Activated gamma-delta T cell treated with anti-CD3 and anti-CD28 coated beads, Interleukin-2, amount 50 U/mL, for 16 hours (primary cell): ENCODE measurements at regions not wholly inside any gene's neighbourhood (a gene's known extent, or its start where the extent isn't known, plus 50 kb on each side); places are given as distances from the start of the nearest gene placed in this dataset.

ENCODE experiments used
- DNase-seq: peaks from one replicate; pipeline ENCODE4 v3.0.0-alpha.2; 2020; ENCODE audit warnings: low read depth

GRCh38 chr19:31160336-31160926 lies 188.8 kb downstream of the TSHZ3 start:
- DNase-seq: no peak

GRCh38 chr19:31154021-31154420 lies 195.2 kb downstream of the TSHZ3 start:
- no peak for DNase-seq

GRCh38 chr19:31152906-31153305 lies 196.3 kb downstream of the TSHZ3 start:
- DNase-seq: no peak

GRCh38 chr19:31149441-31149941 lies 199.7 kb downstream of the TSHZ3 start:
- DNase-seq: no peak

GRCh38 chr19:31148671-31149070 lies 200.6 kb downstream of the TSHZ3 start:
- no peak for DNase-seq

- DNase-seq: no peak
These were observed 202.0 kb downstream of the TSHZ3 start for GRCh38 chr19:31147234-31147633.

GRCh38 chr19:31146546-31147183 lies 202.6 kb downstream of the TSHZ3 start:
- DNase-seq: no peak

GRCh38 chr19:31146015-31146414 lies 203.2 kb downstream of the TSHZ3 start:
- no peak for DNase-seq

- DNase-seq: no peak
These were observed 204.2 kb downstream of the TSHZ3 start for GRCh38 chr19:31145007-31145406.

- no peak for DNase-seq
These were observed 205.0 kb downstream of the TSHZ3 start for GRCh38 chr19:31144075-31144870.

- DNase-seq: no peak
These were observed 207.9 kb downstream of the TSHZ3 start for GRCh38 chr19:31141301-31141700.

GRCh38 chr19:31140717-31141116 lies 208.5 kb downstream of the TSHZ3 start:
- no peak for DNase-seq

- DNase-seq: no peak
These were observed 209.2 kb downstream of the TSHZ3 start for GRCh38 chr19:31139871-31140505.

GRCh38 chr19:31138077-31138476 lies 211.2 kb downstream of the TSHZ3 start:
- DNase-seq: no peak

- DNase-seq: no peak
These were observed 213.4 kb downstream of the TSHZ3 start for GRCh38 chr19:31135841-31136240.

GRCh38 chr19:31132753-31133110 lies 216.5 kb downstream of the TSHZ3 start:
- no peak for DNase-seq

GRCh38 chr19:31128291-31128690 lies 220.9 kb downstream of the TSHZ3 start:
- DNase-seq: no peak

GRCh38 chr19:31127134-31127967 lies 221.9 kb downstream of the TSHZ3 start:
- no peak for DNase-seq

GRCh38 chr19:31126236-31126635 lies 223.0 kb downstream of the TSHZ3 start:
- no peak for DNase-seq

GRCh38 chr19:31125071-31125470 lies 224.2 kb downstream of the TSHZ3 start:
- DNase-seq: no peak

GRCh38 chr19:31121501-31121900 lies 227.7 kb downstream of the TSHZ3 start:
- no peak for DNase-seq

GRCh38 chr19:31120952-31121351 lies 228.3 kb downstream of the TSHZ3 start:
- no peak for DNase-seq
